Ovary (tissue), 7 donors: ENCODE measurements at regions not wholly inside any gene's neighbourhood (a gene's known extent, or its start where the extent isn't known, plus 50 kb on each side); places are given as distances from the start of the nearest gene placed in this dataset.

ENCODE experiments used
- DNase-seq, 5 donors: peaks; one replicate each; pipeline ENCODE4 v3.0.0-alpha.2; 2019 to 2020
- H3K27ac ChIP-seq, 2 donors: fragments of 200-600 bp; one replicate each; pipeline versions ENCODE4 v1.5.1 to v1.8.0; 2019 to 2022
- H3K27me3 ChIP-seq: fragments of 200-600 bp; one replicate; pipeline ENCODE4 v1.8.0; 2022
- H3K36me3 ChIP-seq: fragments of 200-600 bp; sonication (generic); one replicate; pipeline ENCODE4 v1.5.1; 2019
- H3K4me1 ChIP-seq: one replicate; pipeline ENCODE4 v1.8.1; 2013; ENCODE audit warnings: mild to moderate bottlenecking, moderate library complexity; ENCODE audit not compliant: insufficient read depth
- H3K4me3 ChIP-seq: fragments of 200-600 bp; sonication (generic); one replicate; pipeline ENCODE4 v1.5.1; 2017
- H3K9me3 ChIP-seq, 2 donors: fragments of 200-600 bp in 1 of 2; sonication (generic) in 1 of 2; one replicate each; pipeline versions ENCODE4 v1.5.1 to v1.8.1; 2013 to 2019; ENCODE audit warnings: mild to moderate bottlenecking in 1 of 2, moderate library complexity in 1 of 2
- EP300 ChIP-seq: sonication (generic); formaldehyde crosslinking; IDR thresholded peaks from one replicate; pipeline ENCODE4 v1.6.1; 2017; ENCODE audit warnings: antibody characterized with exemption
- POLR2A ChIP-seq: fragments of 450-650 bp; IDR thresholded peaks from one replicate; pipeline ENCODE4 v1.6.1; 2017; ENCODE audit warnings: antibody characterized with exemption, mild to moderate bottlenecking, moderate library complexity
- WGBS, 3 donors: extraction: QIAGEN DNeasy Blood & Tissue Kit in 1 of 3; methylation state at CpG; one replicate each; pipeline versions ENCODE4 v1.1.5 to v1.1.7; 2013 to 2017; 5-methylcytosine and 5-hydroxymethylcytosine counted together
- intact Hi-C, 4 donors: fragments of 100-400 bp; cut with DNase I; formaldehyde crosslinking; loops; one replicate each; pipeline versions ENCODE4 v1.11.0 to v1.15.1; 2022 to 2023
- TF ChIP-seq, protein P1 (sequence below), 3 donors: fragments of 450-650 bp in 2 of 3; fragments of 200-600 bp in 1 of 3; IDR thresholded peaks; one replicate each; pipeline versions ENCODE4 v1.5.1 to v1.8.0; 2016 to 2022; ENCODE audit warnings: antibody characterized with exemption in 3 of 3, mild to moderate bottlenecking in 1 of 3
- donor health status: DM: no; HTN: no; CAD: no; lungs with moderate emphysema.
- donor health status: DM: no; HTN: no; CAD: no.
- donor health status: Bipolar disorder and iron deficiency.
- donor health status: DM: no; HTN: no; CAD: no.
- donor health status: DM: yes; HTN: yes; CAD: no.

DNA sequence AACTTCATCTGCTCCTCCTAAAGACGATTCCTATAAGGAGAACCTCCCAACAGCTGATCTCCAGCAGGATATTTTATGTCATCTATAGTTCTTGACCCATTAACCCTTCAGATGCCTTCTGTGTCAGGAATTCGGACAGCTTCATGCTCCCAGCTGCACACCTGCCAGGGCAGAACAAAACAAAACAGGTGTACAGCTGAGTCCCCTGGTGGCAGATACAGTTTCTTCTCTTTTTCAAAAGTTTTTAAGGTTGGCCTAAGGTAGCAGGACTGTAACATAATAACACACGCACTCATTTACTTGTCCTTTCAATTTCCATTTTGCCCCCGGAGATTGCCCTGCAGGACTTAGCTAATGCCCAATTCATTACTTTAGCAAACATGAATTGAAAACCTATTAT, 218.3 kb downstream of the S1PR1 start:
- TF ChIP-seq, protein P1, sequence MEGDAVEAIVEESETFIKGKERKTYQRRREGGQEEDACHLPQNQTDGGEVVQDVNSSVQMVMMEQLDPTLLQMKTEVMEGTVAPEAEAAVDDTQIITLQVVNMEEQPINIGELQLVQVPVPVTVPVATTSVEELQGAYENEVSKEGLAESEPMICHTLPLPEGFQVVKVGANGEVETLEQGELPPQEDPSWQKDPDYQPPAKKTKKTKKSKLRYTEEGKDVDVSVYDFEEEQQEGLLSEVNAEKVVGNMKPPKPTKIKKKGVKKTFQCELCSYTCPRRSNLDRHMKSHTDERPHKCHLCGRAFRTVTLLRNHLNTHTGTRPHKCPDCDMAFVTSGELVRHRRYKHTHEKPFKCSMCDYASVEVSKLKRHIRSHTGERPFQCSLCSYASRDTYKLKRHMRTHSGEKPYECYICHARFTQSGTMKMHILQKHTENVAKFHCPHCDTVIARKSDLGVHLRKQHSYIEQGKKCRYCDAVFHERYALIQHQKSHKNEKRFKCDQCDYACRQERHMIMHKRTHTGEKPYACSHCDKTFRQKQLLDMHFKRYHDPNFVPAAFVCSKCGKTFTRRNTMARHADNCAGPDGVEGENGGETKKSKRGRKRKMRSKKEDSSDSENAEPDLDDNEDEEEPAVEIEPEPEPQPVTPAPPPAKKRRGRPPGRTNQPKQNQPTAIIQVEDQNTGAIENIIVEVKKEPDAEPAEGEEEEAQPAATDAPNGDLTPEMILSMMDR (IDR thresholded peaks at IDR 0.05) = no peak
- no peak for TF ChIP-seq POLR2A
- intact Hi-C loops = no loop called here
- no peak for DNase-seq
- no peaks in the 10 kb centered on the region for H3K36me3 ChIP-seq
- 79 to 87% (median 85%) methylated on average over 4 of the region's 4 CpGs for WGBS, 3 donors
- H3K4me3 ChIP-seq = no peak overlapping the region
- no peaks in the 10 kb centered on the region for H3K9me3 ChIP-seq
- H3K27me3 ChIP-seq = no peaks in the 10 kb centered on the region
- H3K27ac ChIP-seq = no peak overlapping the region
- peaks cover 3% of the 10 kb centered on the region for H3K4me1 ChIP-seq

DNA sequence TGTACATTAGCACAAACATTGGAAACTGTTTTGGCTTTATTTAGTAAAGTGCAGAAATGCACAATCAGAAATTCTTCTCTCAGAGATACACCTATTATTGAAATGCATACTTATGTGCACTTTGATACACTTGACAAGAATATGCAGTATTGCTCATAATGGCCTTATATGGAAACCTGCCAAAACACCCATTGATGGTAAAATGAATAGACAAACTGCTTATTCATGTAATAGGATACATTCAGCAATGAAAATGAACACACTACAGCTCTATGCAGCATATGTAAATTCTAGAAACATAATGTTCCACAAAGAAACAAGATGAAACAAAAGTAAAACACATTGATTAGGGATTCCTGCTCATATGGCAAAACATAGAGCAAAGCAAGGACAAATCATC, 223.9 kb downstream of the S1PR1 start:
- DNase-seq = no peak
- TF ChIP-seq POLR2A (no peak), EP300 (no peak)
- TF ChIP-seq, protein P1 (IDR thresholded peaks at IDR 0.05) = no peak
- no peaks in the 10 kb centered on the region for H3K4me1 ChIP-seq

DNA sequence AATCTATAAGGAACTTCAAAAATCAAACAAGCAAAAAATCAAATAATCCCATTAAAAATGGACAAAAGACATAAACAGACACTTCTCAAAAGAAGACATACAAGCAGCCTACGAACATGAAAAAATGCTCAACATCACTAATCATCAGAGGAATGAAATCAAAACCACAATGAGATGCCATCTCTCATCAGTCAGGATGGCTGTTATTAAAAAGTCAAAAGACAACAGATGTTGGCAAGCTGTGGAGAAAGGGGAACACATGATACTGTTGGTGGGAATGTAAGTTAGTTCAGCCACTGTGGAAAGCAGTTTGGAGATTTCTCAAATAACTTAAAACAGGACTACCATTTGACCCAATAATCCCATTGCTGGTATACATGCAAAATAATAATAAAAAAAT, 226.4 kb downstream of the S1PR1 start:
- WGBS, 3 donors = 81 to 91% (median 84%) methylated on average over 1 of the region's 1 CpG
- DNase-seq = no peak
- H3K4me1 ChIP-seq = no peaks in the 10 kb centered on the region
- no peak overlapping the region for H3K27ac ChIP-seq
- H3K27me3 ChIP-seq = no peaks in the 10 kb centered on the region
- intact Hi-C loops = no loop called here
- H3K4me3 ChIP-seq = no peak overlapping the region
- H3K9me3 ChIP-seq = no peaks in the 10 kb centered on the region
- H3K36me3 ChIP-seq = no peaks in the 10 kb centered on the region
- TF ChIP-seq, protein P1 (IDR thresholded peaks at IDR 0.05) = no peak
- no peak for TF ChIP-seq EP300
- no peak for TF ChIP-seq POLR2A

More for the DNA sequence above, 223.9 kb downstream of the S1PR1 start:
- no peaks in the 10 kb centered on the region for H3K9me3 ChIP-seq
- intact Hi-C loops = no loop called here
- no peaks in the 10 kb centered on the region for H3K36me3 ChIP-seq
- no peak overlapping the region for H3K4me3 ChIP-seq
- H3K27me3 ChIP-seq = no peaks in the 10 kb centered on the region
- H3K27ac ChIP-seq = no peak overlapping the region

DNA sequence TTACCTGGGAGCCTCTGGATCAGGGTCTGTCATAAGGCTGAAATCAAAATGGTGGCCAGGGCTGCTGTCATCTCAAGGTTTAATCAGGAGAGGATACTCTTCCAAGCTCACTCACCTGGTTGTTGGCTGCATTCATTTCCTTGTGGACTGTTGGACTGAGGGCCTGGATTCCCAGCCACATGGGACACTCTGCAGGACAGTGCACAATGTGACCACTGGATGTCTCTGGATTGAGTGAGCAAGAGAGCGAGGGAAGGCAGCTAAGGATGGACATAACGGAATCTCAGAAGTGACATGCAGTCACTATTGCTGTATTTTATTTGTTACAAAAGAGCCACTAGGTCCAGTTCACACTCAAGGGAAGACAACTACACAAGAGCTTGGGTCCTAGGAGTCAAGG, 229.1 kb downstream of the S1PR1 start:
- no peaks in the 10 kb centered on the region for H3K4me1 ChIP-seq
- WGBS, 3 donors = 95 to 98% (median 95%) methylated on average over 2 of the region's 2 CpGs
- TF ChIP-seq POLR2A = no peak
- no peak for TF ChIP-seq EP300
- TF ChIP-seq, protein P1 (IDR thresholded peaks at IDR 0.05) = no peak
- DNase-seq = no peak
- intact Hi-C loops = no loop called here
- no peak overlapping the region for H3K4me3 ChIP-seq
- no peaks in the 10 kb centered on the region for H3K9me3 ChIP-seq
- no peaks in the 10 kb centered on the region for H3K27me3 ChIP-seq
- H3K36me3 ChIP-seq = no peaks in the 10 kb centered on the region
- H3K27ac ChIP-seq = no peak overlapping the region

DNA sequence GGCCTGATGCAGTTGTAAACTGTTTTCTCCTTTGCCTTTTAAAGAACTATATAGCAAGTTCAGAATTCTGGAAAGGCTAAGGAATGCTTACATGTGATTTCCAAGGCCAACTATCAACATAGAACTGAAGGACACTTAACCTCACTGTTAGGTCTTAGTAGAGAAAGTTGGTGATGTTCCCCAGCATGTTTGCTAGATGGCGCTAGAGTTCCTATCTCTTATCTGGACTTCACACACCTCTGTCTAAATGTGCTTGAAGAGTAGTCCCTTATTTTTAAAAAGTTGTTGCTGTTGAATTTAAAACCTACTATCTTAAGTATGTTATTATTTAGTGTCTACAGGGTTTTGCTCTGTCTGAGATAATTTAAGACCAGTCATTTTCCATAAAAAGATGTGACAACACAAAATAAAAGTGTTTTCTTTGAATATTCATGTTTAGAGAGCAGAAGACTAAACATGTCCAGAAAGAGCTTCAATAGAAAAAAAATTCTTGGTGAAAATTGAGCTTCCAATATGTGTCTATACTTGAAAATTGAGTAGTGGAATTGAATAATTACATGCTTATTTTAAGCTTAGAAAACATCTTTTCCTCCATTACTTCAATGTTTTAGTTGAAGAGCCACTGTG, 237.3 kb downstream of the S1PR1 start:
- TF ChIP-seq POLR2A (no peak), EP300 (no peak)
- TF ChIP-seq, protein P1 (IDR thresholded peaks at IDR 0.05) = no peak
- intact Hi-C loops = no loop called here
- H3K27me3 ChIP-seq = no peaks in the 10 kb centered on the region
- 0 to 5% (median 2%) methylated on average over 1 of the region's 1 CpG for WGBS, 3 donors
- no peaks in the 10 kb centered on the region for H3K9me3 ChIP-seq
- no peaks in the 10 kb centered on the region for H3K4me1 ChIP-seq
- no peak overlapping the region for H3K27ac ChIP-seq
- no peak overlapping the region for H3K4me3 ChIP-seq
- H3K36me3 ChIP-seq = no peaks in the 10 kb centered on the region
- no peak for DNase-seq
